Left ventricle myocardium inferior (tissue), 1 donor: ENCODE measurements at regions not wholly inside any gene's neighbourhood (a gene's known extent, or its start where the extent isn't known, plus 50 kb on each side); places are given as distances from the start of the nearest gene placed in this dataset.

Source experiments
- DNase-seq: peaks from one replicate; pipeline ENCODE4 v3.0.0-alpha.2; 2020
- H3K27ac ChIP-seq: fragments of 200-600 bp; replicated peaks from 2 replicates; pipeline ENCODE4 v1.8.0; 2021
- H3K27me3 ChIP-seq: fragments of 200-600 bp; 2 replicates; pipeline ENCODE4 v1.8.0; 2021; ENCODE audit warnings: low read depth
- H3K36me3 ChIP-seq: fragments of 200-600 bp; 2 replicates; pipeline ENCODE4 v1.8.0; 2021
- H3K4me1 ChIP-seq: fragments of 200-600 bp; 2 replicates; pipeline ENCODE4 v1.8.0; 2021
- H3K4me3 ChIP-seq: fragments of 200-600 bp; 2 replicates; pipeline ENCODE4 v1.8.0; 2021; ENCODE audit warnings: mild to moderate bottlenecking, moderate library complexity
- H3K9me3 ChIP-seq: fragments of 200-600 bp; replicated peaks from 2 replicates; pipeline ENCODE4 v1.8.0; 2021
- intact Hi-C: fragments of 100-400 bp; cut with micrococcal nuclease; formaldehyde crosslinking; loops from one replicate; pipeline ENCODE4 v1.11.0; 2022
- TF ChIP-seq, protein P1 (sequence below): fragments of 200-600 bp; IDR thresholded peaks from 2 replicates; pipeline ENCODE4 v1.8.0; 2021; ENCODE audit warnings: antibody characterized with exemption, mild to moderate bottlenecking, borderline replicate concordance
- donor health status: DM: no; HTN: yes; CAD: no; lungs with severe emphysema.

DNA sequence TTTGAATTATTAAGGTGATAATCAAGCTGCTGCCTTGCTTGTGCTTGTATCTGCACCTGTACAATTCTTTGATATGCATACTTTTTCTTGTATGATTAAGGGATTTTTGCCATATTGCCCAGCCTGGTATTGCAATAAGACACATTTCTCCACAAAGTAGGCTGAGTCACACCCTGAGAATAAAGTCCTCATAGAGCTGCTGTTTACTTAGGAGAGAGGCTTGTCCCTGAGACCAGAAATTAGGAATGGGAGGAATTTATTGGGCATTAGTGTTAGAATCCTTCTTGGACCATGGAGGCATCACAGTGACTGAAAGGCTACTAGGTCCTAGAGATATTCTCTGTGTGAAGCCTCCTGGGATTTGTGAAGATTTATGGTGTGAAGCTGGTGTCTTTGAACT lies 506.8 kb upstream of the FBXO33 start:
- no peaks in the 10 kb centered on the region for H3K27me3 ChIP-seq
- H3K9me3 ChIP-seq = peaks cover 16% of the 10 kb centered on the region
- H3K4me3 ChIP-seq = no peak overlapping the region
- intact Hi-C loops = no loop called here
- TF ChIP-seq, protein P1, sequence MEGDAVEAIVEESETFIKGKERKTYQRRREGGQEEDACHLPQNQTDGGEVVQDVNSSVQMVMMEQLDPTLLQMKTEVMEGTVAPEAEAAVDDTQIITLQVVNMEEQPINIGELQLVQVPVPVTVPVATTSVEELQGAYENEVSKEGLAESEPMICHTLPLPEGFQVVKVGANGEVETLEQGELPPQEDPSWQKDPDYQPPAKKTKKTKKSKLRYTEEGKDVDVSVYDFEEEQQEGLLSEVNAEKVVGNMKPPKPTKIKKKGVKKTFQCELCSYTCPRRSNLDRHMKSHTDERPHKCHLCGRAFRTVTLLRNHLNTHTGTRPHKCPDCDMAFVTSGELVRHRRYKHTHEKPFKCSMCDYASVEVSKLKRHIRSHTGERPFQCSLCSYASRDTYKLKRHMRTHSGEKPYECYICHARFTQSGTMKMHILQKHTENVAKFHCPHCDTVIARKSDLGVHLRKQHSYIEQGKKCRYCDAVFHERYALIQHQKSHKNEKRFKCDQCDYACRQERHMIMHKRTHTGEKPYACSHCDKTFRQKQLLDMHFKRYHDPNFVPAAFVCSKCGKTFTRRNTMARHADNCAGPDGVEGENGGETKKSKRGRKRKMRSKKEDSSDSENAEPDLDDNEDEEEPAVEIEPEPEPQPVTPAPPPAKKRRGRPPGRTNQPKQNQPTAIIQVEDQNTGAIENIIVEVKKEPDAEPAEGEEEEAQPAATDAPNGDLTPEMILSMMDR = no peak
- H3K36me3 ChIP-seq = no peaks in the 10 kb centered on the region
- no peak for DNase-seq
- no peaks in the 10 kb centered on the region for H3K4me1 ChIP-seq
- no peak overlapping the region for H3K27ac ChIP-seq

DNA sequence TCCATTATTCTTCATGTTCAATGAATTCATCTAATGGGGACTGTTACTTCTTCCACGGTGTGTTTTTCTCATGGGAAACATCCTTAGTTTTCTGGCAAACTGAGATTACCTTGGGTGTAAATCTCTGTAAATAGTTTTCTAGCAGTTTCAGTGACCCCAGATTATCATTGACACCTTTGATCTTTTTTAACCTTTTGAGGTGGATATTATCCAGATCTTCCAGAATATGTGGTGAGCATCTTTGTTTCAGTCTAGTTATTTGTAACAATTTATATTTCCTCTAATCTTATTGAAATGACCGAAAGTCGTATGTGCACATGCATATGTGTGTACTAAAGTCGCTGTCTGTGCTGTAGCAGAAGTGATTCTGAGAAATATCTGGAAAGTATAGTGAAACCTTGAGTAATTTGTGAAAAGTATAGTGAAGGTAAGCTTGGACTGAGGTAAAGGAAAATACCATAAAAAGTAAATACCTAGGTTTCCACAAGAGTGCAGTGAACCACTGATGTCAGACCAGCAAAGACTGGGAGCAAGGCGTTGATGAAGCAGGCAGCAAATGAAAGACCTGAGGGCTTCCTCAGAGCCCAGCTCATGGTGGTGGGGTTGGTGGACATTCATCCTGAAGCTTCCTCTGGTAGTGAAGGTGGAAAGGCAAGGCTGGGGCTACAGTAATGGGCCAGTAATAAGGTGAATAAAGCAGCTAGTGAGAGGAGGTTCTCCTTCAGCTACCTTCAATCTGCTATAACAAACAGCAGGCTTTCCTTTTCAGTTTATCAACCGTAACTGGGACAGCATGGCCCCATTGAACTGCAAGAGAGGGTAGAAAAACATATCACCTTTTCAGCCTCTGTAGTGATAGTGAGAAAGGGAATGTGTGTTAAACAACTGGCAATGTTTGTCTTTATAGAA lies 480.2 kb upstream of the FBXO33 start:
- Histone ChIP-seq H3K4me1 (no peaks in the 10 kb centered on the region), H3K9me3 (no peaks in the 10 kb centered on the region), H3K4me3 (no peak overlapping the region), H3K27ac (no peak overlapping the region), H3K27me3 (no peaks in the 10 kb centered on the region), H3K36me3 (no peaks in the 10 kb centered on the region)
- TF ChIP-seq, protein P1 = no peak
- no peak for DNase-seq
- intact Hi-C loops = no loop called here

DNA sequence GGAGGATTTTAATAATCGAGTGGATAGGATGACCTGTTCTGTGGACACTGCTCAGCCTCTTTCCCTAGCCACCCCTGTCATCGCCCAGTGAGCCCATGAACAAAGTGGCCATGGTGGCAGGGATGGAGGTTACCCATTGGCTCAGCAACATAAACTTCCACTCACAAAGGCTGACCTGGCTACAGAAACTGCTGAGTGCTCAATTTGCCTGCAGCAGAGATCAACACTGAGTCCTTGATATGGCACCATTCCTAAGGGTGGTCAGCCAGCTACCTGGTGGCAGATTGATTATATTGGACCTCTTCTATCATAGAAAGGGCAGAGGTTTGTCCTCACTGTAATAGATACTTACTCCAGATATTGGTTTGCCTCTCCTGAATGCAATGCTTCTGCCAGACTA lies 465.4 kb upstream of the FBXO33 start:
- Histone ChIP-seq H3K27me3 (no peaks in the 10 kb centered on the region), H3K27ac (no peak overlapping the region), H3K4me3 (no peak overlapping the region), H3K36me3 (no peaks in the 10 kb centered on the region), H3K4me1 (no peaks in the 10 kb centered on the region), H3K9me3 (peaks cover 41% of the 10 kb centered on the region)
- TF ChIP-seq, protein P1 = no peak
- DNase-seq = no peak
- intact Hi-C loops = no loop called here

DNA sequence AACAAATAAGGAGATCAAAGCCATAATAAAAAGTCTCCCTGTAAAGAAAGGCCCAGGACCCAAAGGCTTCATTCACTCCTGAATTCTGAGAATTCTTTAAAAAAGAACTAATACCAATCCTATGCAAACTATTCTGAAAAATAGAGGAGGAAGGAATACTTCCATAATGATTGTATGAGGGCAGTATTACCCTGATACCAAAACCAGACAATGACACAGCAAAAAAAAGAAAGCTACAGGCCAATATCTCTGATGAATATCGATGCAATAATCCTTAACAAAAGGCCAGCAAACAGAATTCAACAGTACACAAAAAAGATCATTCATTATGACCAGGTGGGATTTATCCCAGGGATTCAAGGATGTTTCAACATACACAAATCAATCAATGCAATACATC lies 457.8 kb upstream of the FBXO33 start:
- H3K27me3 ChIP-seq = no peaks in the 10 kb centered on the region
- H3K36me3 ChIP-seq = no peaks in the 10 kb centered on the region
- no peak overlapping the region for H3K27ac ChIP-seq
- DNase-seq = no peak
- TF ChIP-seq, protein P1 = no peak
- intact Hi-C loops = no loop called here
- H3K9me3 ChIP-seq = peaks cover 69% of the 10 kb centered on the region
- no peak overlapping the region for H3K4me3 ChIP-seq
- H3K4me1 ChIP-seq = no peaks in the 10 kb centered on the region

DNA sequence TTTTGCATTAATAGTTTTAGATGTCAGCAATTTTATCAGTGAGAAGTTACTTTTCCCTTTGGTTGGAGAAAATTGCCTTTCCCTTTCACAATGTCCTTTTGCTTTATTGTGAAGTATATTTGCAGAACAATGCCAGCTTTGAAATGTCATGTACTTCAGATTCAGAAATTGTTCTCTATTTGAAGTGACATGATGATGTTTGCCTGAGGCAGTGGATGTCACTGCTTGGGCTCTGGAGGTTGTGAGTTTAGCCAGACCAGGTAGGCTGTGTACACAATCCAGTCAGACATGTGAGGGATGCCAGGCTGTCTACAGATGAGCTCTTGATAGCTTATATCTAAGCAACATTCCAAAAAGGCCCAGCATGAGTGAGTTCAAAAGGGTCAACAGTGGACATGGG lies 451.9 kb upstream of the FBXO33 start:
- no peaks in the 10 kb centered on the region for H3K27me3 ChIP-seq
- no peaks in the 10 kb centered on the region for H3K36me3 ChIP-seq
- no peak overlapping the region for H3K27ac ChIP-seq
- peaks cover 22% of the 10 kb centered on the region for H3K9me3 ChIP-seq
- TF ChIP-seq, protein P1 = no peak
- intact Hi-C loops = no loop called here
- no peak for DNase-seq
- no peaks in the 10 kb centered on the region for H3K4me1 ChIP-seq
- no peak overlapping the region for H3K4me3 ChIP-seq
